ENCODE measurements at regions not wholly inside any gene's neighbourhood (a gene's known extent, or its start where the extent isn't known, plus 50 kb on each side); places are given as distances from the start of the nearest gene placed in this dataset.

DNA sequence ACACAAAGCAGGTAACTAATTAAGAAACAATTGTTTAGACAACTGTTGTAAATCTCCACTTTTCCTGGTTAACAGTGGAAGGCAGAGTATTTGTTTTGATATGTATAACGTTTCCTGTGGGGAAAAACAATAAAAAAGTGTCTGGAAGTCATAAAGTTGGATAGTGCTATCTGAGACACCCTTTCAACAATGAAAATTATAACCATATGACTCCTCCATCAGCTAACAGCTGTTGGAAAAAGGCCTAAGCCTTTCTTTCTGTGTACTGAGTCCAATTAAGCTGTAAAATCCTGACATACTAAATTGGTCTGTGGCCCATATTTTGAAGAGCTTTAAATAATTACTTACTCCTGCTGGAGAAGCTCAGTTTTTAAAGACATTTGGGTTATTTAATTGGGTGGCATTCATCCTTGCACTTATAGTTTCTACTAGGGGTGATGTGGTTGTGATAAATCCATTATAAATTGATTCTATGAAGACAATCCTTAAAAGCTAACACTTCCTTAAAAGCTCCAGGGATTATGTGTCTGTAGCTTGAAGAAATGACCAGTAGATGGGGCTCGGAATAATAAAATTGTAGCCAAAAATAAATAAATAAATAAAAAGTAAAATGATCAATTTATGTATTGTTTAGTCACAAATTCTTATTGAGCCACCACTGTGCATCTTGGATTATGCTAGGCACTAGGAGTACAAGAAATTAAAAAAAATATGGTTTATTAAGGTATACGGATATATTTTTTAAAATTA lies 698.1 kb upstream of the NXPH2 start:
- H3K4me3 ChIP-seq (ENCODE audit: low read depth, low read length): no peak overlapping the region
- H3K36me3 ChIP-seq (ENCODE audit: control insufficient read depth, insufficient read depth, low read length): no peaks in the 10 kb centered on the region
- H3K27me3 ChIP-seq (ENCODE audit: control insufficient read depth, insufficient read depth, low read length): no peaks in the 10 kb centered on the region
- TF ChIP-seq, protein P1, sequence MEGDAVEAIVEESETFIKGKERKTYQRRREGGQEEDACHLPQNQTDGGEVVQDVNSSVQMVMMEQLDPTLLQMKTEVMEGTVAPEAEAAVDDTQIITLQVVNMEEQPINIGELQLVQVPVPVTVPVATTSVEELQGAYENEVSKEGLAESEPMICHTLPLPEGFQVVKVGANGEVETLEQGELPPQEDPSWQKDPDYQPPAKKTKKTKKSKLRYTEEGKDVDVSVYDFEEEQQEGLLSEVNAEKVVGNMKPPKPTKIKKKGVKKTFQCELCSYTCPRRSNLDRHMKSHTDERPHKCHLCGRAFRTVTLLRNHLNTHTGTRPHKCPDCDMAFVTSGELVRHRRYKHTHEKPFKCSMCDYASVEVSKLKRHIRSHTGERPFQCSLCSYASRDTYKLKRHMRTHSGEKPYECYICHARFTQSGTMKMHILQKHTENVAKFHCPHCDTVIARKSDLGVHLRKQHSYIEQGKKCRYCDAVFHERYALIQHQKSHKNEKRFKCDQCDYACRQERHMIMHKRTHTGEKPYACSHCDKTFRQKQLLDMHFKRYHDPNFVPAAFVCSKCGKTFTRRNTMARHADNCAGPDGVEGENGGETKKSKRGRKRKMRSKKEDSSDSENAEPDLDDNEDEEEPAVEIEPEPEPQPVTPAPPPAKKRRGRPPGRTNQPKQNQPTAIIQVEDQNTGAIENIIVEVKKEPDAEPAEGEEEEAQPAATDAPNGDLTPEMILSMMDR (IDR thresholded peaks at IDR 0.05; ENCODE audit: insufficient read depth, low read length, severe bottlenecking): no peak
- DNase-seq (ENCODE audit: low read depth) (no peak), FAIRE-seq (no peak)

DNA sequence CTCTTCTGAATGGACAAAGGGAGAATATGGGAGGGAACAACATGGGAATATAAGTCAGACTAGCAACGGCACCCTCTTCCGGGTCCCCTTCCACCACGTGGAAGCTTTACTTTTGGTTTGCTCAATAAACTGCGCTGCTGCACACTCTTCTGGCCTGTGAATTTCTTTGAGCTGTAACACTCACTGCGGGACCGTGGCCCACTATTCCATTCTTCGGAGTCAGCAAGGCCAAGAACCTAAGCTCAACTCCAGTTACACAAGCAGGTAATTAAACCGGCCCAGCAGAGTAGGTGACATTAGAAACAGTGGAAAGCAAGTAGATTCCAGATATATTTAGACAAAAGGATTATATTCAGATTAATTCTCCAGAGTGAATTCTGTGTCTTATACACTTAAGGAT lies 697.4 kb upstream of the NXPH2 start:
- Histone ChIP-seq H3K36me3 (ENCODE audit: control insufficient read depth, insufficient read depth, low read length) (no peaks in the 10 kb centered on the region), H3K4me3 (ENCODE audit: low read depth, low read length) (no peak overlapping the region), H3K27me3 (ENCODE audit: control insufficient read depth, insufficient read depth, low read length) (no peaks in the 10 kb centered on the region)
- TF ChIP-seq, protein P1 (IDR thresholded peaks at IDR 0.05; ENCODE audit: insufficient read depth, low read length, severe bottlenecking): no peak
- no peak for FAIRE-seq
- no peak for DNase-seq (ENCODE audit: low read depth)

DNA sequence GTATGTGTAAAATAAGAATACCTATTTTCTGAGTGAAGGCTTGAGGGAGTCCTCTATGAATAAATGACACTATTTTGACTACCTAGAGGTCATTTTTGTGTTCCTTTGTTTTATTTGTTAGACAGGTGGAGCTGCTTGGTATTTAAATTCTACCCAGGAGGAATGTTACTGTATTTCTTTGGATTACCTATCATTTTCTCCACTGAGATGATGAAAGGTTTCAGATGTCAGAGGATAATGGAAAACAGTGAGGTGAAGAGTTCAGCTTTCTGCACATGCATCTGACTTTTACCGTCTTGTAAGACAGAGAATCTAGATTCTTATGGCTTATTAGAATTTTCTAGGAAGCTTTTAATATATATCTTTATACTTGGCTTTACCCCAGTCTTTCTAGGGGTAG lies 689.8 kb upstream of the NXPH2 start:
- FAIRE-seq: no peak
- TF ChIP-seq, protein P1 (IDR thresholded peaks at IDR 0.05; ENCODE audit: insufficient read depth, low read length, severe bottlenecking): no peak
- H3K4me3 ChIP-seq (ENCODE audit: low read depth, low read length): no peak overlapping the region
- no peaks in the 10 kb centered on the region for H3K36me3 ChIP-seq (ENCODE audit: control insufficient read depth, insufficient read depth, low read length)
- no peaks in the 10 kb centered on the region for H3K27me3 ChIP-seq (ENCODE audit: control insufficient read depth, insufficient read depth, low read length)
- DNase-seq (ENCODE audit: low read depth): no peak

DNA sequence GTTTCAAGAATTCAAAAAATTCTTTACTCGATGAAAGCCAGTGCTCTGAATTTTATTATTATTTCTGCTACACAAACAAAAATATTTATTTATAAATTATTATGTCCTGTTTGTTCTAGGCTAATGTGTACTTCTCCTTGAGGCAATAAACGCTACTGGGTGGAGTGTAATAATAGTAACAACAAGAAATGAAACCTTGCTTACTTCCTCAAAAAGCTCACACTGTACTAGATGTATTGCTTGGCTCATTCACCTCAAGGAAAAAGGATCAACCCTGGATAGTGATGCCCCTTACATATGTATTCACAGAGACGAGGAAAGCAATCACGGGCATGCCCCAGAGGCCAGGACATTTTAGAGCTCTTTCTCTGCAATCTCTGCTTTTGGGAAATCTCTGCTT lies 685.6 kb upstream of the NXPH2 start:
- TF ChIP-seq, protein P1 (IDR thresholded peaks at IDR 0.05; ENCODE audit: insufficient read depth, low read length, severe bottlenecking): no peak
- FAIRE-seq (no peak), DNase-seq (ENCODE audit: low read depth) (no peak)
- Histone ChIP-seq H3K36me3 (ENCODE audit: control insufficient read depth, insufficient read depth, low read length) (no peaks in the 10 kb centered on the region), H3K4me3 (ENCODE audit: low read depth, low read length) (no peak overlapping the region), H3K27me3 (ENCODE audit: control insufficient read depth, insufficient read depth, low read length) (no peaks in the 10 kb centered on the region)

DNA sequence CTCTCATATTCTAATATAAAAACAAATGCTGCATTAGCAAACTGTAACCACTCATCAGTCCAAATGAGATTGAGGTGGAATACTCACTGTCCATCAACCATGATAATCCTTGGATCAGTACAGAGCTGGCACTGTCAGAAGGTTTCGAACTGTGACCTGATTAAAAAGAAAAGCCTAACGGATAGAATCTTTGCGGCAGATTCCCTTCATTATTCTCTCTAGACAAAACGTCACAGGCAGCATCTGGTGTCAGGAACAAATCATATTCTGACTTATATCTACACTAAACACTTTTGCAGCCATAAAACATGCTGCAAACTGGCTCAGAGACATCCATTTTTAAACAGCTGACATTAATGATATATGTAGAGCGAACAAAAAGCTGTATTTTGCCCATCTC lies 677.7 kb upstream of the NXPH2 start:
- DNase-seq (ENCODE audit: low read depth): no peak
- Histone ChIP-seq H3K4me3 (ENCODE audit: low read depth, low read length) (no peak overlapping the region), H3K36me3 (ENCODE audit: control insufficient read depth, insufficient read depth, low read length) (no peaks in the 10 kb centered on the region), H3K27me3 (ENCODE audit: control insufficient read depth, insufficient read depth, low read length) (no peaks in the 10 kb centered on the region)
- FAIRE-seq: no peak
- TF ChIP-seq, protein P1 (IDR thresholded peaks at IDR 0.05; ENCODE audit: insufficient read depth, low read length, severe bottlenecking): no peak

DNA sequence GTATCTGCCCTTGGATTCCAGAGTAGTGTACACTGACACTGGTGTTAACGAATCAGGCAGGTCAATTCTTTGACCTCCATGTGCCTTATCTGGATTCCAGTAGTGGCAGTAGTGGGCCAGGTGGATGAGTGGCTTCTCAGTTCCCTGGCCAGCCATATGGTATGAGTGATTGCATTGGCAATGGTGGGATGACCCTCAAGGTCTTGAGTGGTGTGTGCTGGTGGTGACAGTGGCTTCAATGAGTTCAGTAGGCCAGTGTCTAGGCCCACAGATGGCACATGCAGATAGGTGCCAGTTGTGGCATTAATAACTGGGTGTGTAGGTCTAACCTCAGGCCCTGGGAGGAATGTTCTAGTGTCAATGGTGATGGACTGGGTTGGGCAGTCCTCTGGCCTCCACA lies 674.1 kb upstream of the NXPH2 start:
- FAIRE-seq: no peak
- TF ChIP-seq, protein P1 (IDR thresholded peaks at IDR 0.05; ENCODE audit: insufficient read depth, low read length, severe bottlenecking): no peak
- DNase-seq (ENCODE audit: low read depth): no peak

More for the DNA sequence above, 674.1 kb upstream of the NXPH2 start:
- Histone ChIP-seq H3K27me3 (ENCODE audit: control insufficient read depth, insufficient read depth, low read length) (no peaks in the 10 kb centered on the region), H3K4me3 (ENCODE audit: low read depth, low read length) (no peak overlapping the region), H3K36me3 (ENCODE audit: control insufficient read depth, insufficient read depth, low read length) (no peaks in the 10 kb centered on the region)
